ENCODE measurements at regions not wholly inside any gene's neighbourhood (a gene's known extent, or its start where the extent isn't known, plus 50 kb on each side); places are given as distances from the start of the nearest gene placed in this dataset.
"Not testable (repeated sequence)": the region's sequence is repeated elsewhere in the genome, so short reads cannot be mapped to it uniquely, and the experiment has no call there.

DNA sequence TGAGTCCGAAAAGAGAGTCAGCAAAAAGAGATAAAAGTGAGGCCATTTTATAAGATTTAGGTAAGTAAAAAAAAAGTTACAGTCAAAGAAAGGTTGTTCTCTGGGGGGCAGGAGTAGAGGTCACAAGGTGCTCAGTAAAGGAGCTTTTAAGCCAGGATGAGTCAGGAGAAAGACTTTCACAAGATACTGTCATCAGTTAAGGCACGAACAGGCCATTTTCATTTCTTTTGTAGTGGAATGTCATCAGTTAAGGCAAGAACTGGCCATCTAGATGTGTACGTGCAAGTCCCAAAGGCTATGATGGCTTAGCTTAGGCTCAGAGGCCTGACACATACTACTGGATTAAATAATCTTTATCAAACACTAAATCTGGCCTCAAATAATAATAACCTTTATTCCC, 1207.3 kb upstream of the FAM98A start:
- Histone ChIP-seq H4K20me1 (ENCODE audit: insufficient read depth, low read length) (no peaks in the 10 kb centered on the region), H3K27ac (ENCODE audit: low read depth, low read length) (no peak overlapping the region), H3K4me2 (ENCODE audit: low read length) (no peak overlapping the region), H3K27me3 (ENCODE audit: insufficient read depth, low read length) (no peaks in the 10 kb centered on the region), H2AFZ (ENCODE audit: low read depth, low read length) (no peak overlapping the region), H3K79me2 (ENCODE audit: insufficient read depth, low read length) (no peaks in the 10 kb centered on the region), H3K36me3 (ENCODE audit: insufficient read depth, low read length) (no peaks in the 10 kb centered on the region), H3K4me3 (ENCODE audit: insufficient read depth, low read depth, low read length) (no peak overlapping the region), H3K9me3 (ENCODE audit: insufficient read depth, low read depth, low read length) (no peaks in the 10 kb centered on the region), H3K4me1 (ENCODE audit: insufficient read depth, low read length) (no peaks in the 10 kb centered on the region), H3K9ac (ENCODE audit: low read length) (no peak overlapping the region)
- DNase-seq (ENCODE audit: low read depth), result no peak
- Mint-ChIP-seq H3K27ac (ENCODE audit: unreplicated experiment) (no peak overlapping the region), H3K4me3 (ENCODE audit: unreplicated experiment) (no peak overlapping the region), H3K36me3 (ENCODE audit: low read depth, unreplicated experiment) (no peaks in the 10 kb centered on the region), H3K27me3 (ENCODE audit: low read depth, unreplicated experiment) (no peaks in the 10 kb centered on the region), H3K4me1 (ENCODE audit: low read depth, unreplicated experiment) (peaks cover 10% of the 10 kb centered on the region), H3K9me3 (ENCODE audit: unreplicated experiment) (no peaks in the 10 kb centered on the region)
- no peak for TF ChIP-seq EZH2 (IDR thresholded peaks at IDR 0.05; ENCODE audit: insufficient read depth, low read length)
- no peak for TF ChIP-seq CTCF (IDR thresholded peaks at IDR 0.05; ENCODE audit: insufficient read depth, low read depth, low read length)
- FAIRE-seq, result no peak

- DNase-seq (ENCODE audit: low read depth), result no peak
- Mint-ChIP-seq H3K4me1 (ENCODE audit: low read depth, unreplicated experiment) (no peaks in the 10 kb centered on the region), H3K27me3 (ENCODE audit: low read depth, unreplicated experiment) (no peaks in the 10 kb centered on the region), H3K27ac (ENCODE audit: unreplicated experiment) (no peak overlapping the region), H3K4me3 (ENCODE audit: unreplicated experiment) (no peak overlapping the region), H3K9me3 (ENCODE audit: unreplicated experiment) (no peaks in the 10 kb centered on the region), H3K36me3 (ENCODE audit: low read depth, unreplicated experiment) (no peaks in the 10 kb centered on the region)
- TF ChIP-seq CTCF (IDR thresholded peaks at IDR 0.05; ENCODE audit: insufficient read depth, low read depth, low read length) (no peak), EZH2 (IDR thresholded peaks at IDR 0.05; ENCODE audit: insufficient read depth, low read length) (no peak)
- no peak overlapping the region for H3K4me3 ChIP-seq (ENCODE audit: insufficient read depth, low read depth, low read length)
- H3K9ac ChIP-seq (ENCODE audit: low read length), result no peak overlapping the region
- no peak for FAIRE-seq
- H3K27me3 ChIP-seq (ENCODE audit: insufficient read depth, low read length), result no peaks in the 10 kb centered on the region
- H3K79me2 ChIP-seq (ENCODE audit: insufficient read depth, low read length), result no peaks in the 10 kb centered on the region
- no peaks in the 10 kb centered on the region for H3K36me3 ChIP-seq (ENCODE audit: insufficient read depth, low read length)
- no peaks in the 10 kb centered on the region for H3K4me1 ChIP-seq (ENCODE audit: insufficient read depth, low read length)
- no peak overlapping the region for H3K4me2 ChIP-seq (ENCODE audit: low read length)
- H3K27ac ChIP-seq (ENCODE audit: low read depth, low read length), result no peak overlapping the region
- H2AFZ ChIP-seq (ENCODE audit: low read depth, low read length), result no peak overlapping the region
- no peaks in the 10 kb centered on the region for H3K9me3 ChIP-seq (ENCODE audit: insufficient read depth, low read depth, low read length)
- no peaks in the 10 kb centered on the region for H4K20me1 ChIP-seq (ENCODE audit: insufficient read depth, low read length)
Measured at GRCh38 chr2:34799556-34799955, 1200.5 kb upstream of the FAM98A start.

DNA sequence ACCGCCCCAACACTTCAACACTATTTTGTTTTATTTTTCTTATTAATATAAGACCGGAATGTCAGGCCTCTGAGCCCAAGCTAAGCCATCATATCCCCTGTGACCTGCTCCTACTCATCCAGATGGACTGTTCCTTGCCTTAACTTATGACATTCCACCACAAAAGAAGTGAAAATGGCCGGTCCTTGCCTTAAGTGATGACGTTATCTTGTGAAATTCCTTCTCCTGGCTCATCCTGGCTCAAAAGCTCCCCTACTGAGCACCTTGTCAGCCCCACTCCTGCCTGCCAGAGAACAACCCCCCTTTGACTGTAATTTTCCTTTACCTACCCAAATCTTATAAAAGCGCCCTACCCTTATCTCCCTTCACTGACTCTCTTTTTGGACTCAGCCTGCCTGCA, 1196.5 kb upstream of the FAM98A start:
- H3K36me3 ChIP-seq (ENCODE audit: insufficient read depth, low read length); H3K9me3 ChIP-seq (ENCODE audit: insufficient read depth, low read depth, low read length); H3K4me1 Mint-ChIP-seq (ENCODE audit: low read depth, unreplicated experiment); H3K79me2 ChIP-seq (ENCODE audit: insufficient read depth, low read length); H3K9ac ChIP-seq (ENCODE audit: low read length); H3K4me3 ChIP-seq (ENCODE audit: insufficient read depth, low read depth, low read length); H3K4me1 ChIP-seq (ENCODE audit: insufficient read depth, low read length); H3K36me3 Mint-ChIP-seq (ENCODE audit: low read depth, unreplicated experiment); H3K27me3 ChIP-seq (ENCODE audit: insufficient read depth, low read length); H3K27ac ChIP-seq (ENCODE audit: low read depth, low read length); H3K27ac Mint-ChIP-seq (ENCODE audit: unreplicated experiment); H3K27me3 Mint-ChIP-seq (ENCODE audit: low read depth, unreplicated experiment); H2AFZ ChIP-seq (ENCODE audit: low read depth, low read length); H4K20me1 ChIP-seq (ENCODE audit: insufficient read depth, low read length); H3K4me3 Mint-ChIP-seq (ENCODE audit: unreplicated experiment); FAIRE-seq; DNase-seq (ENCODE audit: low read depth); H3K9me3 Mint-ChIP-seq (ENCODE audit: unreplicated experiment); H3K4me2 ChIP-seq (ENCODE audit: low read length): not testable (repeated sequence)
